HCT116 (cell line): ENCODE measurements at regions not wholly inside any gene's neighbourhood (a gene's known extent, or its start where the extent isn't known, plus 50 kb on each side); places are given as distances from the start of the nearest gene placed in this dataset.

Source experiments
- ATAC-seq: fragments of 200-7000 bp; cut with Tn5 transposase; 2 replicates; pipeline ENCODE4 v1.9.1; 2020; ENCODE audit warnings: mild to moderate bottlenecking, moderate library complexity
- BruUV-seq: library from RNA; stranded (reverse); fragments of 400-500 nt; replicated peaks from 2 replicates; lab custom pipeline; 2021; lab: Mats Ljungman, UMichigan
- CTCF ChIA-PET: fragments of 300-600 bp; sonication (Branson Sonifier 250); formaldehyde crosslinking; loops from one replicate; lab custom pipeline; 2021; ENCODE audit warnings: antibody characterized with exemption; lab: Charles Lee
- POLR2A ChIA-PET: fragments of 300-600, 350-600 bp; sonication (Branson Sonifier 250); formaldehyde crosslinking; loops from one replicate; lab custom pipeline; 2021; ENCODE audit warnings: antibody characterized with exemption; lab: Charles Lee
- RAD21 ChIA-PET, 2 experiments: fragments of 300-600 bp; sonication (Branson Sonifier 250); formaldehyde crosslinking; loops; one replicate each; lab custom pipeline; 2023; ENCODE audit warnings: low total read pairs in 2 of 2; ENCODE audit not compliant: uncharacterized antibody in 2 of 2, unreplicated experiment in 2 of 2, low non-redundant PET in 1 of 2; lab: Charles Lee
- DNase-seq: peaks from one replicate; pipeline ENCODE4 v3.0.0-alpha.2; 2010; ENCODE audit warnings: low read depth, low spot score
- H2AFZ ChIP-seq: fragments of 200-600 bp; shearing (Covaris generic), sonication (generic); 2 replicates; pipeline ENCODE4 v1.6.1; 2017; ENCODE audit warnings: low read depth, mixed run types, mixed read lengths, antibody characterized with exemption, low read length; ENCODE audit not compliant: poor library complexity, severe bottlenecking
- H3K27ac ChIP-seq: 2 replicates; pipeline ENCODE4 v1.5.1; 2012; ENCODE audit warnings: low read depth, low read length
- H3K27me3 ChIP-seq: fragments of 200-600 bp; sonication (generic); 2 replicates; pipeline ENCODE4 v1.6.1; 2016; ENCODE audit warnings: mixed run types, low read length, mixed read lengths; ENCODE audit not compliant: insufficient read depth
- H3K36me3 ChIP-seq, 2 experiments: fragments of 200-500 bp in 1 of 2; fragments of 200-600 bp in 1 of 2; sonication (Bioruptor generic) in 1 of 2; sonication (generic) in 1 of 2; 2 replicates each; pipeline versions ENCODE4 v1.5.1 to v1.6.1; 2014 to 2016; ENCODE audit warnings: low read length in 2 of 2, inconsistent platforms in 1 of 2, mixed read lengths in 1 of 2, mixed run types in 1 of 2; ENCODE audit not compliant: insufficient read depth in 2 of 2, control insufficient read depth in 1 of 2
- H3K4me1 ChIP-seq, 2 experiments: fragments of 200-600 bp in 1 of 2; sonication (generic) in 1 of 2; 2 replicates each; pipeline versions ENCODE4 v1.5.1 to v1.6.1; 2012 to 2017; ENCODE audit warnings: low read length in 2 of 2, inconsistent platforms in 1 of 2, mild to moderate bottlenecking in 1 of 2, mixed read lengths in 1 of 2, mixed run types in 1 of 2, moderate library complexity in 1 of 2; ENCODE audit not compliant: insufficient read depth in 2 of 2, control insufficient read depth in 1 of 2
- H3K4me2 ChIP-seq: fragments of 200-600 bp; sonication (generic); 2 replicates; pipeline ENCODE4 v1.6.1; 2017; ENCODE audit warnings: mixed run types, low read length, mixed read lengths
- H3K4me3 ChIP-seq, 2 experiments: fragments of 200-600 bp in 1 of 2; sonication (generic) in 1 of 2; replicated peaks in 1 of 2; 2 replicates each; pipeline ENCODE4 v1.5.1; 2011 to 2016; ENCODE audit warnings: low read length in 2 of 2, control low read depth in 1 of 2, low read depth in 1 of 2, mild to moderate bottlenecking in 1 of 2, mixed read lengths in 1 of 2, mixed run types in 1 of 2
- H3K79me2 ChIP-seq: fragments of 200-600 bp; sonication (generic); 2 replicates; pipeline ENCODE4 v1.6.1; 2017; ENCODE audit warnings: mild to moderate bottlenecking, mixed run types, low read length, moderate library complexity, mixed read lengths; ENCODE audit not compliant: insufficient read depth
- H3K9ac ChIP-seq: fragments of 200-600 bp; sonication (generic); 2 replicates; pipeline ENCODE4 v1.6.1; 2016; ENCODE audit warnings: low read length, mixed read lengths
- H3K9me2 ChIP-seq: fragments of 200-600 bp; sonication (generic), shearing (Covaris generic); 2 replicates; pipeline ENCODE4 v1.6.1; 2017; ENCODE audit warnings: mixed run types, mild to moderate bottlenecking, moderate library complexity; ENCODE audit not compliant: insufficient read depth
- H3K9me3 ChIP-seq, 2 experiments: fragments of 200-500 bp in 1 of 2; fragments of 200-600 bp in 1 of 2; sonication (Bioruptor generic) in 1 of 2; sonication (generic) in 1 of 2; 2 replicates each; pipeline ENCODE4 v1.6.1; 2014 to 2017; ENCODE audit warnings: low read length in 2 of 2, mixed read lengths in 2 of 2, inconsistent platforms in 1 of 2, low read depth in 1 of 2, mild to moderate bottlenecking in 1 of 2, mixed run types in 1 of 2, moderate library complexity in 1 of 2; ENCODE audit not compliant: control insufficient read depth in 1 of 2, insufficient read depth in 1 of 2
- H4K20me1 ChIP-seq: fragments of 200-600 bp; sonication (generic), shearing (Covaris generic); 2 replicates; pipeline ENCODE4 v1.6.1; 2017; ENCODE audit warnings: mixed run types, mild to moderate bottlenecking, moderate library complexity; ENCODE audit not compliant: insufficient read depth
- ATF3 ChIP-seq: IDR thresholded peaks from 2 replicates; pipeline ENCODE4 v1.6.1; 2012
- CBX3 ChIP-seq: IDR thresholded peaks from 2 replicates; pipeline ENCODE4 v1.6.1; 2012; ENCODE audit warnings: low read depth
- CTCF ChIP-seq, 3 experiments: fragments of 200-600 bp in 1 of 3; sonication (generic) in 1 of 3; IDR thresholded peaks in 2 of 3; conservative IDR thresholded peaks in 1 of 3; 2 replicates each; pipeline ENCODE4 v1.5.1; 2012 to 2017; ENCODE audit warnings: low read depth in 2 of 3, low read length in 2 of 3, antibody characterized with exemption in 1 of 3, borderline replicate concordance in 1 of 3, control low read depth in 1 of 3, mild to moderate bottlenecking in 1 of 3, mixed read lengths in 1 of 3, mixed run types in 1 of 3, moderate library complexity in 1 of 3; ENCODE audit not compliant: insufficient read depth in 1 of 3
- EGR1 ChIP-seq: IDR thresholded peaks from 2 replicates; pipeline ENCODE4 v1.6.1; 2012; ENCODE audit warnings: low read depth
- ELF1 ChIP-seq: IDR thresholded peaks from 2 replicates; pipeline ENCODE4 v1.6.1; 2012; ENCODE audit warnings: low read depth, borderline replicate concordance
- EZH2phosphoT487 ChIP-seq: fragments of 200-600 bp; IDR thresholded peaks from 2 replicates; pipeline ENCODE4 v1.6.1; 2018; ENCODE audit warnings: antibody characterized with exemption, borderline replicate concordance
- FOSL1 ChIP-seq: IDR thresholded peaks from 2 replicates; pipeline ENCODE4 v1.6.1; 2012; ENCODE audit warnings: low read depth
- JUND ChIP-seq: IDR thresholded peaks from 2 replicates; pipeline ENCODE4 v1.6.1; 2012
- MAX ChIP-seq: IDR thresholded peaks from 2 replicates; pipeline ENCODE4 v1.6.1; 2012
- POLR2A ChIP-seq: IDR thresholded peaks from 2 replicates; pipeline ENCODE4 v1.7.0; 2011; ENCODE audit warnings: borderline replicate concordance; ENCODE audit not compliant: insufficient read depth, insufficient read length; ENCODE audit errors: extremely low read depth
- RAD21 ChIP-seq: IDR thresholded peaks from 2 replicates; pipeline ENCODE4 v1.6.1; 2012; ENCODE audit warnings: low read depth, mild to moderate bottlenecking
- SIN3A ChIP-seq: IDR thresholded peaks from 2 replicates; pipeline ENCODE4 v1.6.1; 2012; ENCODE audit warnings: low read depth
- SP1 ChIP-seq: IDR thresholded peaks from 2 replicates; pipeline ENCODE4 v1.6.1; 2012; ENCODE audit warnings: low read depth
- SRF ChIP-seq: IDR thresholded peaks from 2 replicates; pipeline ENCODE4 v1.6.1; 2012; ENCODE audit warnings: low read depth
- TCF7L2 ChIP-seq: IDR thresholded peaks from 2 replicates; pipeline ENCODE4 v1.7.0; 2011; ENCODE audit warnings: borderline replicate concordance, inconsistent platforms; ENCODE audit not compliant: insufficient read depth, insufficient read length; ENCODE audit errors: extremely low read depth
- YY1 ChIP-seq: IDR thresholded peaks from 2 replicates; pipeline ENCODE4 v1.6.1; 2011; ENCODE audit warnings: low read length, low read depth, moderate library complexity, mild to moderate bottlenecking; ENCODE audit not compliant: insufficient replicate concordance; ENCODE audit errors: extremely low read depth
- ZBTB33 ChIP-seq: IDR thresholded peaks from 2 replicates; pipeline ENCODE4 v1.6.1; 2011; ENCODE audit warnings: mild to moderate bottlenecking, low read length, moderate library complexity; ENCODE audit not compliant: insufficient replicate concordance; ENCODE audit errors: extremely low read depth
- ZFX ChIP-seq: fragments of 450-650 bp; IDR thresholded peaks from 2 replicates; pipeline ENCODE4 v1.6.1; 2017
- ZNF274 ChIP-seq: fragments of 200-500 bp; sonication (Bioruptor generic); IDR thresholded peaks from 2 replicates; pipeline ENCODE4 v1.6.1; 2014; ENCODE audit warnings: mild to moderate bottlenecking, low read depth, low read length, inconsistent platforms
- intact Hi-C: fragments of 100-400 bp; cut with micrococcal nuclease; formaldehyde crosslinking; loops from 2 replicates; pipeline ENCODE4 v1.10.0; 2022

- CTCF ChIA-PET = no interaction called here
- no peaks in the 10 kb centered on the region for H3K9me3 ChIP-seq
- no peaks in the 10 kb centered on the region for H3K9me2 ChIP-seq
- H3K4me2 ChIP-seq = no peak overlapping the region
- H3K79me2 ChIP-seq = no peaks in the 10 kb centered on the region
- no peak for DNase-seq
- no peaks in the 10 kb centered on the region for H3K36me3 ChIP-seq
- POLR2A ChIA-PET = interaction anchor here (0.6 kb wide), 1 partner anchor 17 kb away, joined by 3 read pairs; no protein-coding TSS in a partner anchor
- no peak overlapping the region for H3K27ac ChIP-seq
- TF ChIP-seq ATF3 = no peak
- no peak for TF ChIP-seq TCF7L2
- no peak for TF ChIP-seq FOSL1
- TF ChIP-seq EZH2phosphoT487 = no peak
- no peak for TF ChIP-seq SIN3A
- no peak for TF ChIP-seq YY1
- no peak for TF ChIP-seq POLR2A
- no peak for TF ChIP-seq CBX3
- no peak for TF ChIP-seq MAX
- TF ChIP-seq ZBTB33 = no peak
- no peak for TF ChIP-seq RAD21
- TF ChIP-seq SP1 = no peak
- no peak for TF ChIP-seq ELF1
- TF ChIP-seq ZFX = no peak
- TF ChIP-seq SRF = no peak
- no peak for TF ChIP-seq ZNF274
- no peak for TF ChIP-seq JUND
- no peak for TF ChIP-seq EGR1
- TF ChIP-seq CTCF (IDR thresholded peaks at IDR 0.05 in 2 of 3, conservative IDR thresholded peaks at IDR 0.05 in 1 of 3; ENCODE audit: borderline replicate concordance in 1 of 3, insufficient read depth in 1 of 3, low read depth in 2 of 3, low read length in 2 of 3) = no peak
- TF ChIP-seq, all 23 proteins: peak for 0
- ATAC-seq = no peak
- RAD21 ChIA-PET = no interaction called here
- no TSS peak for BruUV-seq
- Histone ChIP-seq H3K9ac (no peak overlapping the region), H4K20me1 (no peaks in the 10 kb centered on the region), H3K4me3 (no peak overlapping the region), H3K27me3 (no peaks in the 10 kb centered on the region), H3K4me1 (no peaks in the 10 kb centered on the region), H2AFZ (no peak overlapping the region)
- intact Hi-C loops = no loop called here
Observed at GRCh38 chr18:26634631-26635030, 86.3 kb upstream of the KCTD1 start.
